Neuronal stem cell (in vitro differentiated cells): ENCODE measurements at regions not wholly inside any gene's neighbourhood (a gene's known extent, or its start where the extent isn't known, plus 50 kb on each side); places are given as distances from the start of the nearest gene placed in this dataset.

ENCODE experiments used
- DNase-seq: peaks from one replicate; pipeline ENCODE4 v3.0.0-alpha.2; 2013; ENCODE audit warnings: low spot score
- H2AFZ ChIP-seq: one replicate; pipeline ENCODE4 v1.6.1; 2013; ENCODE audit warnings: mild to moderate bottlenecking, low read length, inconsistent platforms
- H2AK5ac ChIP-seq: 2 replicates; pipeline ENCODE4 v1.6.1; 2013; ENCODE audit warnings: low read depth, mild to moderate bottlenecking, inconsistent platforms, low read length, moderate library complexity, mixed read lengths
- H2BK120ac ChIP-seq: 2 replicates; pipeline ENCODE4 v1.6.1; 2013; ENCODE audit warnings: low read depth, mild to moderate bottlenecking, inconsistent platforms, low read length, moderate library complexity, mixed read lengths
- H2BK12ac ChIP-seq: one replicate; pipeline ENCODE4 v1.6.1; 2013; ENCODE audit warnings: low read length, inconsistent platforms
- H2BK15ac ChIP-seq: 2 replicates; pipeline ENCODE4 v1.6.1; 2013; ENCODE audit warnings: mild to moderate bottlenecking, low read length, inconsistent platforms, mixed read lengths
- H2BK5ac ChIP-seq: one replicate; pipeline ENCODE4 v1.6.1; 2013; ENCODE audit warnings: inconsistent platforms, mild to moderate bottlenecking, low read length, moderate library complexity
- H3K14ac ChIP-seq: one replicate; pipeline ENCODE4 v1.6.1; 2013; ENCODE audit warnings: low read length, inconsistent platforms
- H3K18ac ChIP-seq: 2 replicates; pipeline ENCODE4 v1.6.1; 2013; ENCODE audit warnings: low read length, inconsistent platforms
- H3K23ac ChIP-seq: 2 replicates; pipeline ENCODE4 v1.6.1; 2013; ENCODE audit warnings: low read depth, mild to moderate bottlenecking, mixed read lengths, low read length, inconsistent platforms; ENCODE audit not compliant: poor library complexity
- H3K27ac ChIP-seq: replicated peaks from 3 replicates; pipeline ENCODE4 v1.5.1; 2013; ENCODE audit warnings: low read length, inconsistent platforms
- H3K27me3 ChIP-seq, 3 experiments: 2 replicates each; pipeline ENCODE4 v1.6.1; 2013; ENCODE audit warnings: low read length in 3 of 3, mild to moderate bottlenecking in 2 of 3, inconsistent platforms in 1 of 3, low read depth in 1 of 3, mixed read lengths in 1 of 3, moderate library complexity in 1 of 3; ENCODE audit not compliant: control insufficient read depth in 3 of 3, insufficient read depth in 3 of 3
- H3K36me3 ChIP-seq, 2 donors: replicated peaks in 1 of 2; 2 replicates each; pipeline ENCODE4 v1.6.1; 2013; ENCODE audit warnings: low read length in 2 of 2; ENCODE audit not compliant: control insufficient read depth in 2 of 2, insufficient read depth in 2 of 2
- H3K4ac ChIP-seq: 2 replicates; pipeline ENCODE4 v1.6.1; 2013; ENCODE audit warnings: inconsistent platforms, mild to moderate bottlenecking, low read length, moderate library complexity
- H3K4me1 ChIP-seq, 2 donors: 1 replicate in 1 of 2; 2 replicates in 1 of 2; pipeline ENCODE4 v1.6.1; 2013; ENCODE audit warnings: low read length in 2 of 2, low read depth in 1 of 2; ENCODE audit not compliant: control insufficient read depth in 2 of 2, insufficient read depth in 1 of 2
- H3K4me2 ChIP-seq: one replicate; pipeline ENCODE4 v1.6.1; 2013; ENCODE audit warnings: mild to moderate bottlenecking, low read length, inconsistent platforms; ENCODE audit not compliant: insufficient read depth, poor library complexity, severe bottlenecking
- H3K4me3 ChIP-seq, 2 donors: 2 replicates each; pipeline ENCODE4 v1.5.1; 2013; ENCODE audit warnings: low read length in 2 of 2, mild to moderate bottlenecking in 2 of 2, inconsistent platforms in 1 of 2, moderate library complexity in 1 of 2
- H3K79me1 ChIP-seq: one replicate; pipeline ENCODE4 v1.6.1; 2013; ENCODE audit warnings: low read depth, mild to moderate bottlenecking, inconsistent platforms, low read length, moderate library complexity
- H3K9ac ChIP-seq: one replicate; pipeline ENCODE4 v1.6.1; 2013; ENCODE audit warnings: mild to moderate bottlenecking, low read depth, low read length, inconsistent platforms; ENCODE audit not compliant: poor library complexity
- H3K9me3 ChIP-seq, 2 donors: replicated peaks in 1 of 2; 2 replicates each; pipeline versions ENCODE3 to v1.6.1; 2013; ENCODE audit warnings: low read length in 2 of 2, mild to moderate bottlenecking in 2 of 2, inconsistent platforms in 1 of 2, low read depth in 1 of 2, mixed read lengths in 1 of 2, moderate library complexity in 1 of 2; ENCODE audit not compliant: control insufficient read depth in 2 of 2, insufficient read depth in 1 of 2
- H4K8ac ChIP-seq: one replicate; pipeline ENCODE4 v1.6.1; 2013; ENCODE audit warnings: low read depth, mild to moderate bottlenecking, inconsistent platforms, low read length, moderate library complexity
- H4K91ac ChIP-seq: one replicate; pipeline ENCODE4 v1.6.1; 2013; ENCODE audit warnings: low read length, low read depth, mild to moderate bottlenecking, inconsistent platforms; ENCODE audit not compliant: poor library complexity
- WGBS, 2 donors: extraction: QIAGEN DNeasy Blood & Tissue Kit; methylation state at CpG; one replicate each; pipeline ENCODE4 v1.1.7; 2013; ENCODE audit warnings: missing lambda C conversion rate in 2 of 2, mixed read lengths in 1 of 2; ENCODE audit not compliant: insufficient read length in 2 of 2, insufficient replicate concordance in 1 of 2; ENCODE audit errors: extremely low coverage in 2 of 2; 5-methylcytosine and 5-hydroxymethylcytosine counted together

DNA sequence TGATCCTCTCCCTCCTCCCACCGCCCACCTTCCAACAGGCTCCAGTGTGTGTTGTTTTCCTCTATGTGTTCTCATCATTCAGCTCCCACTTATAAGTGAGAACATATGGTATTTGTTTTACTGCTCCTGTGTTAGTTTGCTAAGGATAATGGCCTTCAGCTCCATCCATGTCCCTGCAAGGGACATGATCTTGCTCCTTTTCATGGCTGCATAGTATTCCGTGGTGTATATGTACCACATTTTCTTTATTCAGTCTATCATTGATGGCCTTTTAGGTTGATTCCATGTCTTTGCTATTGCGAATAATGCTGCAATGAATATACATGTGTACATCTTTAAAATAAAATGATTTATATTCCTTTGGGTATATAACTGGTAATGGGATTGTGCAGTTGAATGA is 80.2 kb upstream of the C5orf63 start:
- Histone ChIP-seq H3K9me3 (no peaks in the 10 kb centered on the region), H3K79me1 (no peaks in the 10 kb centered on the region), H4K91ac (no peak overlapping the region), H3K9ac (no peak overlapping the region), H3K18ac (no peak overlapping the region), H3K23ac (no peak overlapping the region), H2BK15ac (no peak overlapping the region), H3K4me1 (no peaks in the 10 kb centered on the region), H3K4me2 (no peak overlapping the region), H4K8ac (no peak overlapping the region), H3K36me3 (no peaks in the 10 kb centered on the region), H3K4ac (no peak overlapping the region), H2AFZ (no peak overlapping the region), H2BK5ac (no peak overlapping the region), H3K4me3 (no peak overlapping the region), H2AK5ac (no peak overlapping the region), H2BK12ac (no peak overlapping the region), H3K27ac (no peak overlapping the region), H3K27me3 (no peaks in the 10 kb centered on the region), H2BK120ac (no peak overlapping the region), H3K14ac (no peak overlapping the region)
- no CpG with 5 or more reads among the region's 3 CpGs for WGBS, 2 donors
- DNase-seq, result no peak

DNA sequence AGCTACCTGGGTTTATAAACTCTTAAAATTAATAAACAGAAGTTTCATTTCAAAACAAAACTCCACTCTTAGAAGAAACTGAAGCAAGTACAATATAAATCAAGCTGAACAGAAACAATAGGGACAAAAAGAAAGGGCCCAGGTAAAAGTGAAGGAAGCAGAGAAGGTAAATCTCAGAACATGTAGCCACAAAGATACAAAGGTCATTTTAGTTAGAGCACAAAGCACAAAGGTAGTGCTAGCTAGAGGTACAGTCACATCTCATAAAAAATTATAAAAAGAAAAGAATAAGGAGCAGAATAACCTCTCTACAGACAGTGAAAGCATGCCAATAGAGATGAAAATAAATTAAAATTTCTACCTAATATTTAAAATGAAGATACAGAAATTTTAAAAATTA is 90.4 kb upstream of the C5orf63 start:
- no peak overlapping the region for H2BK15ac ChIP-seq
- DNase-seq, result no peak
- no peak overlapping the region for H3K4me3 ChIP-seq
- H3K18ac ChIP-seq, result no peak overlapping the region
- no peak overlapping the region for H3K27ac ChIP-seq
- H4K8ac ChIP-seq, result no peak overlapping the region
- no peaks in the 10 kb centered on the region for H3K36me3 ChIP-seq
- no peak overlapping the region for H2BK120ac ChIP-seq
- no peak overlapping the region for H3K4ac ChIP-seq
- H4K91ac ChIP-seq, result no peak overlapping the region
- H3K9me3 ChIP-seq, result peaks cover 0 to 2% of the 10 kb centered on the region in 2 donors
- H3K4me1 ChIP-seq, result no peaks in the 10 kb centered on the region
- no peak overlapping the region for H2AK5ac ChIP-seq
- H2BK12ac ChIP-seq, result no peak overlapping the region
- H3K4me2 ChIP-seq, result no peak overlapping the region
- no peak overlapping the region for H3K9ac ChIP-seq
- H2BK5ac ChIP-seq, result no peak overlapping the region
- H3K14ac ChIP-seq, result no peak overlapping the region
- no peak overlapping the region for H2AFZ ChIP-seq
- no peak overlapping the region for H3K23ac ChIP-seq
- H3K27me3 ChIP-seq, result no peaks in the 10 kb centered on the region
- H3K79me1 ChIP-seq, result no peaks in the 10 kb centered on the region

GRCh38 chr5:127170918-127171600 is 97.8 kb upstream of the C5orf63 start:
- H3K4me1 ChIP-seq, result no peaks in the 10 kb centered on the region
- no peak overlapping the region for H2AFZ ChIP-seq
- no peak for DNase-seq
- H3K36me3 ChIP-seq, result no peaks in the 10 kb centered on the region
- H3K4me3 ChIP-seq, result no peak overlapping the region
- no peaks in the 10 kb centered on the region for H3K79me1 ChIP-seq
- no peak overlapping the region for H3K27ac ChIP-seq
- H2BK5ac ChIP-seq, result no peak overlapping the region
- no peak overlapping the region for H3K9ac ChIP-seq
- H2BK12ac ChIP-seq, result no peak overlapping the region
- H3K27me3 ChIP-seq, result no peaks in the 10 kb centered on the region
- no peak overlapping the region for H4K8ac ChIP-seq
- no peak overlapping the region for H3K14ac ChIP-seq
- no peak overlapping the region for H2AK5ac ChIP-seq
- H2BK15ac ChIP-seq, result no peak overlapping the region
- H3K4ac ChIP-seq, result no peak overlapping the region
- H3K23ac ChIP-seq, result no peak overlapping the region
- no peak overlapping the region for H3K4me2 ChIP-seq
- WGBS, 2 donors, result no CpG with 5 or more reads among the region's 10 CpGs
- no peak overlapping the region for H2BK120ac ChIP-seq
- no peak overlapping the region for H4K91ac ChIP-seq
- H3K9me3 ChIP-seq, result peaks cover 0 to 4% of the 10 kb centered on the region in 2 donors
- H3K18ac ChIP-seq, result no peak overlapping the region

- H3K14ac ChIP-seq, result no peak overlapping the region
- no peak overlapping the region for H2BK12ac ChIP-seq
- no peaks in the 10 kb centered on the region for H3K36me3 ChIP-seq
- no peak overlapping the region for H3K27ac ChIP-seq
- H3K79me1 ChIP-seq, result no peaks in the 10 kb centered on the region
- H2AK5ac ChIP-seq, result no peak overlapping the region
- no peak overlapping the region for H4K91ac ChIP-seq
- no peak for DNase-seq
- no peak overlapping the region for H3K9ac ChIP-seq
- no peak overlapping the region for H3K4ac ChIP-seq
- no peak overlapping the region for H2BK120ac ChIP-seq
- no peak overlapping the region for H2BK5ac ChIP-seq
- H3K9me3 ChIP-seq, result peaks cover 0 to 2% of the 10 kb centered on the region in 2 donors
- no peaks in the 10 kb centered on the region for H3K4me1 ChIP-seq
- no peak overlapping the region for H3K4me2 ChIP-seq
- H4K8ac ChIP-seq, result no peak overlapping the region
- no peak overlapping the region for H2AFZ ChIP-seq
- H3K27me3 ChIP-seq, result no peaks in the 10 kb centered on the region
- WGBS, 2 donors, result no CpG with 5 or more reads among the region's 2 CpGs
- no peak overlapping the region for H3K4me3 ChIP-seq
- H2BK15ac ChIP-seq, result no peak overlapping the region
- no peak overlapping the region for H3K18ac ChIP-seq
- H3K23ac ChIP-seq, result no peak overlapping the region
These were observed 103.5 kb upstream of the C5orf63 start for GRCh38 chr5:127176769-127177168.
